ENCODE measurements at regions not wholly inside any gene's neighbourhood (a gene's known extent, or its start where the extent isn't known, plus 50 kb on each side); places are given as distances from the start of the nearest gene placed in this dataset.

- H4K20me1 ChIP-seq (ENCODE audit: insufficient read depth, low read length): no peaks in the 10 kb centered on the region
- 75% methylated on average over 1 of the region's 2 CpGs for WGBS (ENCODE audit: insufficient coverage)
- no peaks in the 10 kb centered on the region for H3K4me1 ChIP-seq (ENCODE audit: control insufficient read depth in 1 of 2, insufficient read depth in 2 of 2, low read length in 2 of 2)
Observed at GRCh38 chr14:47966076-47966810, 290.8 kb upstream of the MDGA2 start.

GRCh38 chr14:47961634-47962033, 286.2 kb upstream of the MDGA2 start:
- Histone ChIP-seq H3K4me3 (replicated peaks in 1 of 3; ENCODE audit: low read depth in 2 of 3, low read length in 3 of 3) (no peak overlapping the region), H3K4me2 (replicated peaks; ENCODE audit: extremely low read depth, low read length, poor library complexity, severe bottlenecking) (no peak overlapping the region), H3K4me1 (ENCODE audit: control insufficient read depth in 1 of 2, insufficient read depth in 2 of 2, low read length in 2 of 2) (no peaks in the 10 kb centered on the region), H4K20me1 (ENCODE audit: insufficient read depth, low read length) (no peaks in the 10 kb centered on the region), H3K9me3 (replicated peaks in 1 of 2; ENCODE audit: control insufficient read depth in 1 of 2, insufficient read depth in 1 of 2, low read length in 2 of 2) (no peaks in the 10 kb centered on the region), H3K36me3 (replicated peaks in 1 of 2; ENCODE audit: control insufficient read depth in 1 of 2, insufficient read depth in 2 of 2, low read length in 2 of 2) (no peaks in the 10 kb centered on the region), H3K27ac (ENCODE audit: low read depth in 1 of 2, low read length in 2 of 2) (no peak overlapping the region), H2AFZ (ENCODE audit: insufficient read depth, low read depth, low read length, poor library complexity, severe bottlenecking) (no peak overlapping the region), H3K27me3 (ENCODE audit: control insufficient read depth in 2 of 2, insufficient read depth in 2 of 2, low read length in 2 of 2) (no peaks in the 10 kb centered on the region), H3K79me2 (ENCODE audit: insufficient read depth, low read length) (no peaks in the 10 kb centered on the region), H3K9ac (ENCODE audit: insufficient read depth, low read length, poor library complexity, severe bottlenecking) (no peak overlapping the region)
- intact Hi-C loops (cut with micrococcal nuclease): no loop called here
- peaks cover 0 to 1% (median 0%) of the 10 kb centered on the region in 7 donors for H3K9me3 Mint-ChIP-seq
- no peaks in the 10 kb centered on the region for H3K4me1 Mint-ChIP-seq
- 90% methylated on average over 2 of the region's 3 CpGs for WGBS (ENCODE audit: insufficient coverage)
- no peak overlapping the region for H3K4me3 Mint-ChIP-seq
- DNase-seq: no peak
- no peak for TF ChIP-seq CTCF (IDR thresholded peaks at IDR 0.05)
- H3K36me3 Mint-ChIP-seq: no peaks in the 10 kb centered on the region
- no peaks in the 10 kb centered on the region for H3K27me3 Mint-ChIP-seq (ENCODE audit: low read depth in 3 of 3)
- no peak overlapping the region for H3K27ac Mint-ChIP-seq

More at GRCh38 chr14:47966076-47966810, 290.8 kb upstream of the MDGA2 start:
- Histone ChIP-seq H3K4me3 (replicated peaks in 1 of 3; ENCODE audit: low read depth in 2 of 3, low read length in 3 of 3) (no peak overlapping the region), H3K27me3 (ENCODE audit: control insufficient read depth in 2 of 2, insufficient read depth in 2 of 2, low read length in 2 of 2) (no peaks in the 10 kb centered on the region), H3K4me2 (replicated peaks; ENCODE audit: extremely low read depth, low read length, poor library complexity, severe bottlenecking) (no peak overlapping the region), H2AFZ (ENCODE audit: insufficient read depth, low read depth, low read length, poor library complexity, severe bottlenecking) (no peak overlapping the region), H3K79me2 (ENCODE audit: insufficient read depth, low read length) (no peaks in the 10 kb centered on the region), H3K9ac (ENCODE audit: insufficient read depth, low read length, poor library complexity, severe bottlenecking) (no peak overlapping the region), H3K27ac (ENCODE audit: low read depth in 1 of 2, low read length in 2 of 2) (no peak overlapping the region), H3K9me3 (replicated peaks in 1 of 2; ENCODE audit: control insufficient read depth in 1 of 2, insufficient read depth in 1 of 2, low read length in 2 of 2) (no peaks in the 10 kb centered on the region), H3K36me3 (replicated peaks in 1 of 2; ENCODE audit: control insufficient read depth in 1 of 2, insufficient read depth in 2 of 2, low read length in 2 of 2) (no peaks in the 10 kb centered on the region)
- intact Hi-C loops (cut with micrococcal nuclease): no loop called here
- Mint-ChIP-seq H3K27ac (no peak overlapping the region), H3K4me1 (no peaks in the 10 kb centered on the region), H3K9me3 (peaks cover 0 to 3% (median 0%) of the 10 kb centered on the region in 7 donors), H3K4me3 (no peak overlapping the region), H3K27me3 (ENCODE audit: low read depth in 3 of 3) (no peaks in the 10 kb centered on the region), H3K36me3 (no peaks in the 10 kb centered on the region)
- no peak for TF ChIP-seq CTCF (IDR thresholded peaks at IDR 0.05)
- no peak for DNase-seq
